Mononuclear cell (primary cell): ENCODE measurements at regions not wholly inside any gene's neighbourhood (a gene's known extent, or its start where the extent isn't known, plus 50 kb on each side); places are given as distances from the start of the nearest gene placed in this dataset.

Experiments
- H3K27me3 ChIP-seq: 2 replicates; pipeline ENCODE4 v1.6.0; 2011; ENCODE audit warnings: low read length, control low read depth; ENCODE audit not compliant: insufficient read depth
- H3K4me1 ChIP-seq: 2 replicates; pipeline ENCODE4 v1.5.1; 2011; ENCODE audit warnings: mild to moderate bottlenecking, low read length, control low read depth; ENCODE audit not compliant: insufficient read depth
- H3K4me3 ChIP-seq: 2 replicates; pipeline ENCODE4 v1.5.1; 2011; ENCODE audit warnings: mild to moderate bottlenecking, low read length, moderate library complexity
- H3K9me3 ChIP-seq: 2 replicates; pipeline ENCODE4 v1.5.1; 2011; ENCODE audit warnings: low read depth, mild to moderate bottlenecking, control low read depth, low read length

DNA sequence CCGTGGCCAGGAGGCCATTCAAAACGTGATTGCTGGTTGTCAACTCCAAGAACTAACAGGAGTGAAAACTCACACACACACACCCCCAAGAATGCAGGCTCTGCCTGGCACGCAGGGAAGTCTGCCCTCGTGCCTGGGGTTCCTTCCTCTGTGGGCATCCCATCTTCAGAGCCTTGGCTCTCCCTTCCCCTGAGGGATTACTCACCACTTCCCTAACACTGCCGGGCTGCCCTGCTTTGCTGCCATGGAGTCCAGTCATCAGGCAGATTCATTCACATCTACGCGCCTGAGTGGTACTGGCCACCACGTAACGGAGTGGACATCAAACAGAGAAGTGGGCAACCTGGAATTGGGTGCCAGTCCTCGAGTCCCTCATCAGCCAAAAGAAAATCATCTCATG, 120.7 kb upstream of the TMEM45B start:
- Histone ChIP-seq H3K9me3 (no peaks in the 10 kb centered on the region), H3K4me1 (peaks cover 7% of the 10 kb centered on the region), H3K27me3 (no peaks in the 10 kb centered on the region), H3K4me3 (no peak overlapping the region)

DNA sequence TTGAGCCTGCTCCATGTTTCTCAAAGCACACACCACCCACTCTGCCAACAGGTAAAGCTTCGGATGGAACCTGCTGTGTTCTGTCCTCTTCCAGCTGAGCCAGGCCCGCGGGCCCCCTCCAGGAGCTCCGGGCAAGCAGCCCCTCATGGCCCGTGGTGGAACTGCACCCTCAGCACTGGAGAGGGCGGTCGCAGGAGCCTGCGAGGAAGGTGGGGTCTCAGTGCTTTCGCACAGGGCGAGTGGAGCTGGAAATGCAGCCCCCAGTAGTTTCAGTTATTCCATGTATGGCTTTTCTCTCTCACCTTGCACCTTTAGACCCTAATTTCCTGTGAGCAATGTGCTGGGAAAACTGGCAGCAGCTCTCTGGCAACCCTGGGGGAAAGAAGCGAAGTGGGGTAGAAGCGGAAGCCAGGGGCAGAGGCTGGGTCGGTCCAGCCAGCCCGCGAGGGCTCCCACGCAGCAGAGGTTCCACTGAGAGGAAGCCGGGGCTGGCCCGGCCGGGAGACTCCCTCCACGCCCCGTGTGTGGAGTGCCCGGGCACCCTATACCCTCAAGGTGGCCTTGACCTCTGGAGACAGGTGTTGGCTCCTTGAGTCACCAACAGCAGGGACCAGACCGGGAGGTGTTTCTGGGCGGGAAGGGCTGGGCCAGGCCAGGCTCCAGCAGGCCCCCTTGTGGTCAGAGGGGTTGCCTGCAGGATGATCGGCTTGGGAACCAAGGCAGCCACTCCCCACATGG, 119.9 kb upstream of the TMEM45B start:
- Histone ChIP-seq H3K4me1 (peaks cover 7% of the 10 kb centered on the region), H3K4me3 (peak overlapping the region; percentile 15), H3K27me3 (no peaks in the 10 kb centered on the region), H3K9me3 (no peaks in the 10 kb centered on the region)

DNA sequence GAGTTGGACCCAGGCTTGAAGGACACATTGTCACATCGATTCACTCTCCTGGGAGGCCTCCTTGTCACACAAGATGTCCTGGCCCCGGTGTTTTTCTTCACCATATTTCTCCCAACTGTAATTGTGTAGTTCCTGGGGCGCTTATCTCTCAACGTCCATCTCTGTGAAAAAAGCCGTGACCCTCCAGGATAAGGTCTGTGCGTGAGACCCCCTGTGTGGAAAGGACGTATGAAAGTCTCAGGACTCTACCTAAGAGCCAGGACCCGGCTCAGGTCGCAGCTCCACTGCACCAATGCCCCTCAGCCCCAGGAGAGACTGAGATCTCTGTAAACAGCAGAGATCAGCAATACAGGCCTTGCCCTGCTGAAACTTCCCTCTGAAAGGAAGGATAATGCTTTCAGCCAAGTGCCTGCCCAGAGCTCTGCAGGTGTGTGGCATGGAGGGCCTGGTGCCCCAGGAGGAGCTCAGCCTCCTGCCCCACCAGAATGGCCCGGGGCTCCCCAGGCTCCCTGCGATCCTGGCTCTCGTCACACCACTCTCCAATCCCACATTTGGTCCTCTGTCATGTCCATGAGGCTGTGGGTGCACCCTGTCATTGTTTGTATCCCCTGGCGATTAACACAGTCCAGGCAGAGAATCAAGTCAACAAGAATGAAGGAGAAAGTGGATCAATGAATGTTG, 119.2 kb upstream of the TMEM45B start:
- peaks cover 7% of the 10 kb centered on the region for H3K4me1 ChIP-seq
- no peaks in the 10 kb centered on the region for H3K27me3 ChIP-seq
- H3K4me3 ChIP-seq, result no peak overlapping the region
- no peaks in the 10 kb centered on the region for H3K9me3 ChIP-seq

DNA sequence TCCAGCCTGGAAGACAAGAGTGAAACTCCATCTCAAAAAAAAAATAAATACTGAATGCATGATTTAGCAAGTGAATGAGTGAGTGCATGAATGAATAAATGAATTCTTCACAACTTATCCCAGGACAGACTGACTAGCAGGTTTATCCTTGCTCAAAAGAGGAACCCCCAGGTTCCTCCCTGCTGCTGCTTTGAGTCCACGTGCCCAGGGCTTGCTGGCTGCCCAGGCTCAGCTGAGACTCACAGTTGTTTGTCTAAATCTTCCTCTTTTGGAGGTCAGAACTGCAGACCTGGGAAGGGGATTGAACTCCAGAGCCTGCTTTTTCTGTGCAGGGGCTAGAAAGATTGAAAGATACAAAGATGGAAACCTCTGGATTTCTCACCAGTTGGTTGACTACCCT, 117.4 kb upstream of the TMEM45B start:
- peaks cover 7% of the 10 kb centered on the region for H3K4me1 ChIP-seq
- no peaks in the 10 kb centered on the region for H3K9me3 ChIP-seq
- H3K4me3 ChIP-seq, result no peak overlapping the region
- no peaks in the 10 kb centered on the region for H3K27me3 ChIP-seq

GRCh38 chr11:129699711-129700304, 115.8 kb upstream of the TMEM45B start:
- Histone ChIP-seq H3K4me3 (no peak overlapping the region), H3K27me3 (no peaks in the 10 kb centered on the region), H3K9me3 (no peaks in the 10 kb centered on the region), H3K4me1 (peaks cover 7% of the 10 kb centered on the region)

GRCh38 chr11:129700701-129701100, 114.9 kb upstream of the TMEM45B start:
- no peaks in the 10 kb centered on the region for H3K27me3 ChIP-seq
- no peaks in the 10 kb centered on the region for H3K9me3 ChIP-seq
- no peak overlapping the region for H3K4me3 ChIP-seq
- peaks cover 5% of the 10 kb centered on the region for H3K4me1 ChIP-seq

DNA sequence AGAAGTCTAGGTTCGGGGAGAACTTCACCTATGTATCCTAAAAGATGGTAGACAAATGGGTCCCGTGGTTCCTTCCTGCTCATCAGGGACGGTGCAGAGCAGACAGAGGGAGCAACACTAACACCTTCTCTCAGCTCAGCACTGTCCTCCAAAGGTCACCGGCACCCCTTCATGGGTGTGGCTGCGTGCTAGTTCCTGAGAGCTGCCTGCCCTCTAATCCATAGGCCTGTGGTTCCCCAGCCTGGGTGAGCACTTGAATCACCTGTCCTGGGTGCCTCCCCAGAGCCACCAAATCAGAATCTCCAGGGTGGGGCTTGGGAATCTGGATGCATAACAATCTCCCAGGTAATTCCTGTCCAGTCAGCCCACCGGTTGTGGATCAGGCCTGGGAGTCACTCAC, 113.9 kb upstream of the TMEM45B start:
- H3K4me1 ChIP-seq, result no peaks in the 10 kb centered on the region
- no peaks in the 10 kb centered on the region for H3K9me3 ChIP-seq
- no peak overlapping the region for H3K4me3 ChIP-seq
- H3K27me3 ChIP-seq, result no peaks in the 10 kb centered on the region

GRCh38 chr11:129702410-129703398, 112.9 kb upstream of the TMEM45B start:
- no peaks in the 10 kb centered on the region for H3K27me3 ChIP-seq
- H3K4me1 ChIP-seq, result no peaks in the 10 kb centered on the region
- H3K9me3 ChIP-seq, result no peaks in the 10 kb centered on the region
- H3K4me3 ChIP-seq, result no peak overlapping the region

DNA sequence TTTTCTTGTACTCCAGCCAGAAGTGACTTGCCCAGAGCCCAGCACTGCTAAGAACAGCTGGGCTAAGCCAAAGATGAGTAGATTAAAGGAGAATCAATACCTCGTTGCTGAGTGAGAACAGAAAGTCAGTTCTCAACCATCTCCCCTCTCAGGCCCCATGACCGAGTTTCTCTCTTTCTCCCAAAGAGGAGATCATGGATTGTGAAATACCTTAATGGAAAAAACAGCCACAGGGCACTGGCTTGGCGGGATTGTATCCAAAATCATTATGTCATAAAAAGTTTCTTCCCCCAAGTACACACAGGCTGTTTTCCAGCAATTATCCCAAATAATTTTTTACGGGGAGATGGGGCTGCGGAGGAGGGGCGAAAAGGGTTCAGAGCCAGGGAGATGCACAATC, 111.8 kb upstream of the TMEM45B start:
- no peaks in the 10 kb centered on the region for H3K9me3 ChIP-seq
- H3K27me3 ChIP-seq, result no peaks in the 10 kb centered on the region
- H3K4me3 ChIP-seq, result no peak overlapping the region
- H3K4me1 ChIP-seq, result no peaks in the 10 kb centered on the region

DNA sequence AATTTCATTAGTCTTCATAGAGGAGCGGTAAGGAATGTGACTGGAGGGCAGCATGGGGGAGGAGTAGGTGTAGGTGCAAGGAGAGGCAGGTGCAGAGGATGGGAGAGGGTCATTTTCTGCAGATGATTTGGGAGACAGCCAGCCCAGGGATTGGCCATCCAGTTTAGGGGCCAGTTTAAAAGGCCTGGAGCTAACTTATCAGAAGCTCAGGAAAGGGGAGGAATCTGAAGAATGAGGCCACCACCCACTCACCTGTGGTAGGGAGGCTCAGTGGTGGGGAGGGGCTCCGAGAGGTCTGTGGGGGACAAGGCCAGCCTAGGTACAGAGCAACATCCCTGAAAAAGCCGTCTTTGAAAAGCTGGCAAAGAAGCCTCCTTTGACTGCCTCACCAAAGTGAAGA, 110.8 kb upstream of the TMEM45B start:
- H3K4me1 ChIP-seq, result no peaks in the 10 kb centered on the region
- no peaks in the 10 kb centered on the region for H3K9me3 ChIP-seq
- no peak overlapping the region for H3K4me3 ChIP-seq
- H3K27me3 ChIP-seq, result no peaks in the 10 kb centered on the region

- Histone ChIP-seq H3K27me3 (no peaks in the 10 kb centered on the region), H3K9me3 (no peaks in the 10 kb centered on the region), H3K4me1 (no peaks in the 10 kb centered on the region), H3K4me3 (no peak overlapping the region)
These were observed 110.3 kb upstream of the TMEM45B start for GRCh38 chr11:129705341-129705740.

- no peaks in the 10 kb centered on the region for H3K9me3 ChIP-seq
- no peak overlapping the region for H3K4me3 ChIP-seq
- no peaks in the 10 kb centered on the region for H3K4me1 ChIP-seq
- H3K27me3 ChIP-seq, result no peaks in the 10 kb centered on the region
These were observed 109.7 kb upstream of the TMEM45B start for GRCh38 chr11:129705933-129706332.

DNA sequence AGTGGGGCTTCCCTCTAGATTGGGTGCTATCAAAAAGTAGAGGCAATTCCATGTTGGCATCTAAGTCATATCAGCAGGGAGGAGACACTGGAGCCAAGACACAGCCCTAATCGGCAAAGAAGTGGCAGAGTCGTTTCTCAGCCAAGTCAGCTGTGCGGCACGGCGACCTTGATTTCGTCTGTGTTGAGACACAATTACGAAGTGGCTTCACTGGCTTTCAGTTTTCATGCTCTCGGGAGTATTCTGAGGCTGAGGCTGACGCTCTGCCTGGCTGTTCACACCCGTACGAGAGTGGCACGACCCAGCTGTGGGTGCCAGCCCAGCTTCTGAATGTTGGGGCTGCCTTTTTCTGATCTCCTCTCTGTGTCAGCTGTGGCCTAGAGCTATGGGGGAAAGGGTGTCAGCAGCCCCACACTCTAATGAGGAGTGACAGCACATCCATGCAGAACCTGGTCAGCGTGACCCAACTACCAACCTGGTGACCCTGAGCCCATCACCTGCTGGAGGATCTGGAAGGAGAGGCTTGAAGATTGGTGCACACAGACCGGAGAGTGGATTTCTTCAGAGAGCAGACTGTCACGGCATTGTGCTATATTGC, 105.7 kb upstream of the TMEM45B start:
- no peaks in the 10 kb centered on the region for H3K27me3 ChIP-seq
- no peak overlapping the region for H3K4me3 ChIP-seq
- no peaks in the 10 kb centered on the region for H3K4me1 ChIP-seq
- no peaks in the 10 kb centered on the region for H3K9me3 ChIP-seq

- Histone ChIP-seq H3K4me3 (no peak overlapping the region), H3K9me3 (no peaks in the 10 kb centered on the region), H3K4me1 (no peaks in the 10 kb centered on the region), H3K27me3 (no peaks in the 10 kb centered on the region)
These were observed 105.2 kb upstream of the TMEM45B start for GRCh38 chr11:129710423-129710822.
